ENCODE measurements at regions not wholly inside any gene's neighbourhood (a gene's known extent, or its start where the extent isn't known, plus 50 kb on each side); places are given as distances from the start of the nearest gene placed in this dataset.

DNA sequence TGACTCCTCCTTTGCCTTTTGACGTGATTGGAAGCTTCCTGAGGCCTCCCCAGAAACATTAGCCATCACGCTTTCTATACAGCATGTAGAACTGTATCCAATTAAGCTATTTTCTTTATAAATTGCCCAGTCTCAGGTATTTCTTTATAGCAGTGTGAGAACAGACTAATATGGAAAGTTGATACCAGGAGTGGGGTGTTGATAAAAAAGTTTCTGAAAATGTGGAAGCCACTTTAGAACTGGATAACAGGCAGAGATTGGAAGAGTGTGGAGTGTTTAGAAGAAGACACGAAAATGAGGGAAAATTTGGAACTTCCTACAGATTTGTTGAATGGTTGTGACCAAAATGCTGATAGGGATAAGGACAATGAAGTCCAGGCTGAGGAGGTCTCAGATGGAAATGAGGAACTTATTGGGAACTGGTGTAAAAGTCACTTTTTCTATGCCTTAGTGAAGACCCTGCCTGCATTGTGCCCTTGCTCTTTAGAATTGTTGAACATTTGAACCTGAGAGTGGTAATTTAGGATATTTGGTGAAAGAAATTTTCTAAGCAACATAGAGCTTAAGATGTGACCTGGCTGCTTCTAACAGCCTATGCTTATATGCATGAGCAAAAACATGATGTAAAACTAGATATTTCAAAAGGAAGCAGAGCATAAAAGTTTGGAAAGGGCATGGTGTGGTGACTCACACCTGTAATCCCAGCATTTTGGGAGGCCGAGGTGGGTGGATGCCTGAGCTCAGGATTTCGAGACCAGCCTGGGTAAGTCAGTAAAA is 969.7 kb downstream of the DSC3 start:
- DNase-seq (ENCODE audit: low read depth) = no peak

DNA sequence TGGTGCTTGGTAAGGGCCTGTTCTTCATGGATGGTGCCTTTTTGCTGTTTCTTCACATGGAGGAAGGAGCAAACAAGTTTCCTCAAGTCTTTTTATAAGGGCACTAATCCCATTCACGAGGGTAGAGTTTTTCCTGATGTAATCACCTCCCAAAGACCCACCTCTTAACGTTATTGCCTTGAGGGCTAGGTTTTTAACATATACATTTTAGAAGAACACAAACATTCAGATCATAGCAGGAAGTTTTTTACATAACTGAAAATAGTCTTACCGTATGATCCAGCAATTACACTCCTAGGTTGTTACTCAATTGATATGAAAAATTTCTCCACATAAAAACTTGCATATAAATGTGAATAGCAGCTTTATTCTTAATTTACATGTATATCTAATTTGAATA is 976.3 kb downstream of the DSC3 start:
- no peak for DNase-seq (ENCODE audit: low read depth)

DNA sequence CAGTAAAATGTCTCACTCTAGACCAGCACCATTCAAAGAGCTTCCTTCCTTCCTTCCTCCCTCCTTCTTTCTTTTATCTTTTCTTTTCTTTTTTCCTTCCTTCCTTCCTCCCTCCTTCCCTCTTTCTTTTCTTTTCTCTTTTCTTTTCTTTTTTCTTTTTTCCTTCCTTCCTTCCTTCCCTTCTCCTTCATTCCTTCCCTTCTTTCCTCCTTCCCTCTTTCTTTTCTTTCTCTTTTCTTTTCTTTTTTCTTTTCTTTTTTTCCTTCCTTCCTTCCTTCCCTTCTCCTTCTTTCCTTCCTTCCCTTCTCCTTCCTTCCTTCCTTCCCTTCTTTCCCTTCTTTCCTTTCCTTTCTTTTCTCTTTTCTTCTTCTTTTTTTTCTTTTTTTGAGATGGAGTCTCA is 985.1 kb downstream of the DSC3 start:
- no peak for DNase-seq (ENCODE audit: low read depth)

DNA sequence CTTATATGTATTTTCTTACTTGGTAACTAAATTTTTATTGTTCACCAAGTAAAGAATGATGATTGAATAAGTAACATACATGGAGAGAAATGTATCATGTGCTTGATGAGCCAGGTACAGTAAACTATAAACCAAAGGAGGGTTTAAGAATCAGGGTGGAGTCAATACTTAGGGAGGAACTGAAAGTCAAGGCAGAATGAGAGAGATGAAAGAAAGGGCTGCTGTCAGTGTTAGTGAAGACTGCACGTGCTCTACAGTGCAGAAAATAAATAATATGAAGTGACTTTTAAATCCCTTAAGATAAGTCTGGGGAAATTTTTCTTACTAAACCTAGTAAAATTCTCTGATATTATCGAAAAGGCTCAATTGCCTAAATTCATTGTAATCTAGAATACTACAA is 986.0 kb downstream of the DSC3 start:
- no peak for DNase-seq (ENCODE audit: low read depth)

- no peak for DNase-seq (ENCODE audit: low read depth)
These were observed 998.0 kb downstream of the DSC3 start for GRCh38 chr18:30044496-30044895.

DNA sequence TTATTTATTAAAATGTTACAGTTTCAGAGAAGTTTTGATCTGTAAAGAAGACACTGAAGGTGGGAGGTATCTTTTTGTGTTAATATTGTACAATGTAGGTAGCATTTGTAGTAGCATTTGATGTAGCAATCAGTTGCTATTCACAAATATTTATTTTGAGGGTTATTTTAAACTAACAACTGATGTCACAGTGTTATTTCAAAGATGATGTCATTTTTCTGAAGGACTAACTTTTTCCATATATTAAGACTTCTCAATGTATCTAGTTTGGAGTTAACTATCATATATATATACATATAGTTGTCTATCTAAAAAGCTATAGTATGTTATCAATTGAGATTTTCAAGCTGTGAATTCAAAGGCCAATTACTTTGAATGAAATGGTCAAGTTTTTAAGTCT is 1003.3 kb downstream of the DSC3 start:
- no peak for DNase-seq (ENCODE audit: low read depth)

- DNase-seq (ENCODE audit: low read depth) = no peak
These were observed 1007.7 kb downstream of the DSC3 start for GRCh38 chr18:30034818-30035217.

DNA sequence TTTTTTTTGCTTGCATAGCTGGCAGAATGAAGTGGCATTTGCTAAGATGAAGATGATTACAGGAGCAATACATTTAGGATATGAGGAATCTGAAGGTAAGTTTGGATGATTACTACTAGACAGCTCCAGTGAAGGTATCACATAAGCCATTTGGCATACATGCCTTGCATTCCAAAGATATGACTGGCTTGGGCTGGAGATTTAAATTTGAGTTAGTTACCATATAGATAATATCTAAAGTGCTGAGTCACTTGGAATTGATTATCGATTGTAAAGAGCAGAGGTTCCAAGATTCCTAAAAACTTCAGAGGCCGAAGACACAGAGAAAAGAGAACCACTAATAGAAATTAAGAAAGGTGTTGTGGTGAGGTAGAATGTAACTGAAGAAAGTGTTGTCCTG is 1026.4 kb downstream of the DSC3 start:
- no peak for DNase-seq (ENCODE audit: low read depth)

GRCh38 chr18:30004965-30005364 is 1037.6 kb downstream of the DSC3 start:
- no peak for DNase-seq (ENCODE audit: low read depth)

DNA sequence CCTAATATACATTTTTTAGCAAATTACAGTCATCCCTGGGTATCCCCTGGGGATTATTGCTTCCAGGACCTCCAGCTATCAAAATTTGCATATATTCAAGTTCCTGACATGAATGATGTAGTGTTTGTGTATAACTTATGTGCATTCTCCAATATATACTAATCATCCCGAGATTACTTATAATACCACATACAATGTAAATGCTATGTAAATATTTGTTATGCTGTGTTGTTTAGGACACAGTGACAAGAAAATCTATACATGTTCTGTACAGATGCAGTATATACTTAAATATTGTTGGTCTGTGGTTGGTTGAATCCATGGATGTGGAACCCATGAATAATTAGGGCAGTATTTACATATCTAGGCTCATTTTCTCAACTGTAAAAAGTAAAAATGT is 1060.3 kb downstream of the DSC3 start:
- DNase-seq (ENCODE audit: low read depth) = no peak

DNA sequence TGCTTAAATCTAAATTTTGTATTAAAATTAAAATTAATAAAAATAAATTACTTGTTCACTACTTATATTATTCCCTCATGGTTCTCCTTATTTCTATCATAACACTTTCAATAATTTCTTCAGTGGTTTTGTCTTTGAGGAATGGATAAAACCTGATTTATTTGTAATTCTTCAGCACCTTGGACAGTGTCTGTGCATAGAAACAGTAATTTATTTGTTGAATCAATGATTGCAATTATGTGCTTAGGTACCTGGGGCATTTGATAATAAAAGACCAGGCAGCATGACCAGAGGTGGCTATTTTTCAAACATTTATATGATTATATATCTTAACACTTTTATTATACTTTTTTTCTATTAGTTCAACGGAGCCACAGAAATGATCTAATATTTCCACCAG is 1062.7 kb downstream of the DSC3 start:
- no peak for DNase-seq (ENCODE audit: low read depth)

- no peak for DNase-seq (ENCODE audit: low read depth)
These were observed 1072.7 kb downstream of the DSC3 start for GRCh38 chr18:29969876-29970275.

- no peak for DNase-seq (ENCODE audit: low read depth)
These were observed 1080.0 kb downstream of the DSC3 start for GRCh38 chr18:29962579-29962978.

- DNase-seq (ENCODE audit: low read depth) = no peak
These were observed 1082.0 kb downstream of the DSC3 start for GRCh38 chr18:29960539-29960938.

GRCh38 chr18:29930231-29930630 is 1112.3 kb downstream of the DSC3 start:
- DNase-seq (ENCODE audit: low read depth) = no peak

GRCh38 chr18:29928081-29928480 is 1114.5 kb downstream of the DSC3 start:
- DNase-seq (ENCODE audit: low read depth) = no peak

DNA sequence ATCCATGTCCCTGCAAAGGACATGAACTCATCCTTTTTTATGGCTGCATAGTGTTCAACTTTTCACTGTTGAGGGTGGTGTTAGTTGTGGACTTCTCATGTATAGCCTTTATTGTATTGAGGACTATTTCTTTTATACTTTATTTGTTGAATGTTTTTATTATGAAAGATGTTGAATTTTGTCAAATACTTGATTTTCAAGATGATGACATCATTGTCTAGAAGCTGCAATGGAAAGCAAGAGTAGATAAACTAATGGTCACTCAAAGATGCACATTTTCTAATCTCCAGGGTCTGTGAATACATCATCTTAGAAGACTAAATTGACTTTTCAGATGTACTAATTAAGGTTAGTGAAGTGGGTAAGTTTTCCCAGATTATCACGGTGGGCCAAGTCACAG is 1117.0 kb downstream of the DSC3 start:
- DNase-seq (ENCODE audit: low read depth) = no peak

DNA sequence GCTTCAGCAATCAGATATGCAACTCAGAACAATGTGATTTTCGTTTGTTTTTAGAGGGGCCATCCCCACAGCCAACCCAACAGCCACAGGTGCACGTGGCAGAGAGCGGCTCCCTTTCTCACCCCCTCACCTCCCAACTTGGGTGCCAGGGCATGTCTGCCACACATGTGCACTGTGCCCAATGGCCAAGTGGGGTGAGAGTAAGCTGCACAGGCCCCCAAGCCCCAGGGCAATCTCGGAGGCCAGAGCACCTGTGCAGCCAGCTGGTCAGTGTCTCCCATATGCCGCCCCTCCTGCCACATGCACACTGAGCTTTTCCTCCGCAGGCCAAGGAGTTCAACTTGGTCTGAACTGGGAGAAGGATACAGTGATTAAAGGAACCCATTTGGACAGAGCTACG is 1130.2 kb downstream of the DSC3 start:
- DNase-seq (ENCODE audit: low read depth) = no peak

DNA sequence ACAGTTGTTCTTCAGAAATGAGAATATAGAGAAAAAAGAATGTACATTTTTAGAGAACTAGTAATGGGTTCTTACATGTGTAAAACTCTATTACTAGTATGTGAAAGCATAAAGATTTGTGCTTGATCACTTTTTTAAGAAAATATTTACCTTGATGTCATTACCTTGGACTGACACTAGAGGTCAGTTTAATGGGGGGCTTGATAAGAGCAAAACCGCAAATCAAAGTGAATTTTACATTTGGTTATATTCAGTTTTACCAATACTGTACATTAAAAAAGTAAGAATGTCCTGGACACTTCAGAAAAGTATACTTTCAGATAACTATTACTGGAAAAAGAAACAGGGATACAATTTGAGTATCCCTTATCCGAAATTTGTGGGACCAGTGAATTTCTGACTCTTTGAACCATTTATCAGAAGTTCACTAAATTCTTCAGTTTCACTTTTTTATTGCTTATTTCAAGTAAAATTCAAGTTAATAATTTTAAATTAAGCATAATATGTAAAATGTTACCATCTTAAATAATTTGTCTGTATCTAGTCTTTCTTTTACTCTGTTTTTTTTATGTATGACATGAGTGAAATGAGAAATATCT is 1149.5 kb downstream of the DSC3 start:
- peak; percentile 7 for DNase-seq (ENCODE audit: low read depth)

- DNase-seq (ENCODE audit: low read depth) = no peak
These were observed 1159.4 kb downstream of the DSC3 start for GRCh38 chr18:29883114-29883513.

- no peak for DNase-seq (ENCODE audit: low read depth)
These were observed 1159.9 kb downstream of the DSC3 start for GRCh38 chr18:29882620-29883019.

DNA sequence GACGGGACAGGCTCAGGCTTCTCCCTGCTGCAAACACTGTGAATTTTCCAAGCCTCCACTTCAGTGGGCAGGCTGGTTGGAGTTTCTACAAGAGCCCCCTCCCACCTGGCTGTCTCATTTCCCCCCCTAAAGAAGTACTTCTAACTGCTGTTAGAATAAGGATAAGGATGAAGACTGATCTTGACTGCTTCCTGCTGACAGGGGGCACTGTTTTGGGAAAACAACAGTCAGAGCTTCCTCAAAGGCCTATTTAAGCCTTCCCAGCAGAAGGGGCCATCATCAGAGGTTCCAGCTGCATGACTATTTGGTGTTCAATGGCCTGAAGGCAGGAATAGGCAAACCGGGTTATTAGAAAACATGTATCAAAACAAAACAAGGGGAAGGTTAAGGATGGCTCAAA is 1162.8 kb downstream of the DSC3 start:
- DNase-seq (ENCODE audit: low read depth) = no peak

- DNase-seq (ENCODE audit: low read depth) = peak; percentile 14
These were observed 1167.9 kb downstream of the DSC3 start for GRCh38 chr18:29874519-29875098.
